CD14-positive monocyte (primary cell): ENCODE measurements at regions not wholly inside any gene's neighbourhood (a gene's known extent, or its start where the extent isn't known, plus 50 kb on each side); places are given as distances from the start of the nearest gene placed in this dataset.

ENCODE experiments used
- DNase-seq, 3 donors: peaks; one replicate each; pipeline ENCODE4 v3.0.0-alpha.2; 2011 to 2022
- H2AFZ ChIP-seq: 2 replicates; pipeline ENCODE4 v1.6.0; 2012; ENCODE audit warnings: mild to moderate bottlenecking, low read depth, low read length, inconsistent platforms; ENCODE audit not compliant: insufficient read depth, poor library complexity, severe bottlenecking
- H3K27ac ChIP-seq, 2 donors: 1 replicate in 1 of 2; 2 replicates in 1 of 2; pipeline ENCODE4 v1.5.1; 2012 to 2013; ENCODE audit warnings: low read length in 2 of 2, control low read depth in 1 of 2, inconsistent platforms in 1 of 2, low read depth in 1 of 2, mild to moderate bottlenecking in 1 of 2
- H3K27me3 ChIP-seq, 2 donors: one replicate each; pipeline versions ENCODE4 v1.6.0 to v1.6.1; 2011 to 2013; ENCODE audit warnings: low read length in 2 of 2; ENCODE audit not compliant: control insufficient read depth in 2 of 2, insufficient read depth in 2 of 2
- H3K36me3 ChIP-seq, 2 donors: replicated peaks in 1 of 2; 1 replicate in 1 of 2; 2 replicates in 1 of 2; pipeline versions ENCODE4 v1.5.1 to v1.6.1; 2012 to 2013; ENCODE audit warnings: low read length in 2 of 2, control low read depth in 1 of 2, inconsistent platforms in 1 of 2, mild to moderate bottlenecking in 1 of 2; ENCODE audit not compliant: insufficient read depth in 2 of 2, control insufficient read depth in 1 of 2
- H3K4me1 ChIP-seq, 2 donors: 1 replicate in 1 of 2; 2 replicates in 1 of 2; pipeline versions ENCODE4 v1.5.1 to v1.6.1; 2012 to 2013; ENCODE audit warnings: low read length in 2 of 2, control low read depth in 1 of 2, inconsistent platforms in 1 of 2, mild to moderate bottlenecking in 1 of 2, moderate library complexity in 1 of 2; ENCODE audit not compliant: insufficient read depth in 2 of 2, control insufficient read depth in 1 of 2
- H3K4me2 ChIP-seq: replicated peaks from 2 replicates; pipeline ENCODE3; 2012; ENCODE audit warnings: low read length, moderate library complexity, mild to moderate bottlenecking; ENCODE audit not compliant: poor library complexity, severe bottlenecking; ENCODE audit errors: extremely low read depth
- H3K4me3 ChIP-seq, 3 experiments: fragments of 200-600 bp in 1 of 3; sonication (generic) in 1 of 3; replicated peaks in 1 of 3; 1 replicate in 2 of 3; 2 replicates in 1 of 3; pipeline ENCODE4 v1.5.1; 2011 to 2013; ENCODE audit warnings: low read length in 3 of 3, mild to moderate bottlenecking in 3 of 3, control low read depth in 2 of 3, low read depth in 2 of 3, inconsistent platforms in 1 of 3, moderate library complexity in 1 of 3
- H3K79me2 ChIP-seq: 2 replicates; pipeline ENCODE4 v1.6.0; 2012; ENCODE audit warnings: mild to moderate bottlenecking, control low read depth, inconsistent platforms, low read length, moderate library complexity; ENCODE audit not compliant: insufficient read depth
- H3K9ac ChIP-seq: 2 replicates; pipeline ENCODE4 v1.6.0; 2017; ENCODE audit warnings: low read length, mild to moderate bottlenecking; ENCODE audit not compliant: insufficient read depth, poor library complexity, severe bottlenecking
- H3K9me3 ChIP-seq, 2 donors: replicated peaks in 1 of 2; 1 replicate in 1 of 2; 2 replicates in 1 of 2; pipeline versions ENCODE4 v1.5.1 to v1.6.1; 2012 to 2013; ENCODE audit warnings: low read length in 2 of 2, control low read depth in 1 of 2; ENCODE audit not compliant: control insufficient read depth in 1 of 2, insufficient read depth in 1 of 2
- H4K20me1 ChIP-seq: 2 replicates; pipeline ENCODE4 v1.6.0; 2012; ENCODE audit warnings: mild to moderate bottlenecking, low read length, control low read depth, moderate library complexity; ENCODE audit not compliant: insufficient read depth
- H3K27ac Mint-ChIP-seq, 7 donors: one replicate each; pipeline ENCODE4 v1.8.0; 2020; ENCODE audit warnings: mild to moderate bottlenecking in 7 of 7, mixed read lengths in 7 of 7, moderate library complexity in 6 of 7, inconsistent platforms in 2 of 7
- H3K27me3 Mint-ChIP-seq, 3 donors: one replicate each; pipeline ENCODE4 v1.8.0; 2021 to 2022; ENCODE audit warnings: low read depth in 3 of 3, mild to moderate bottlenecking in 3 of 3, mixed read lengths in 3 of 3, moderate library complexity in 3 of 3, inconsistent platforms in 1 of 3
- H3K36me3 Mint-ChIP-seq, 2 donors: one replicate each; pipeline ENCODE4 v1.8.0; 2020; ENCODE audit warnings: mixed read lengths in 2 of 2, inconsistent platforms in 1 of 2, mild to moderate bottlenecking in 1 of 2
- H3K4me1 Mint-ChIP-seq: one replicate; pipeline ENCODE4 v1.8.0; 2020; ENCODE audit warnings: mild to moderate bottlenecking, mixed read lengths
- H3K4me3 Mint-ChIP-seq, 2 donors: one replicate each; pipeline ENCODE4 v1.8.0; 2020; ENCODE audit warnings: mild to moderate bottlenecking in 2 of 2, mixed read lengths in 2 of 2, moderate library complexity in 1 of 2
- H3K9me3 Mint-ChIP-seq, 7 donors: one replicate each; pipeline ENCODE4 v1.8.0; 2020 to 2022; ENCODE audit warnings: mixed read lengths in 7 of 7, mild to moderate bottlenecking in 6 of 7, moderate library complexity in 6 of 7, inconsistent platforms in 2 of 7
- WGBS: methylation state at CpG from one replicate; pipeline ENCODE4 v1.1.5; 2013; ENCODE audit warnings: missing lambda C conversion rate; ENCODE audit not compliant: insufficient coverage; 5-methylcytosine and 5-hydroxymethylcytosine counted together
- intact Hi-C, 2 donors: fragments of 100-400 bp; cut with micrococcal nuclease; formaldehyde crosslinking; loops; one replicate each; pipeline versions ENCODE4 v1.15.0 to v1.15.1; 2023
- TF ChIP-seq, protein P1 (sequence below): fragments of 200-600 bp; IDR thresholded peaks from one replicate; pipeline ENCODE4 v1.8.0; 2022; ENCODE audit warnings: antibody characterized with exemption, mild to moderate bottlenecking

DNA sequence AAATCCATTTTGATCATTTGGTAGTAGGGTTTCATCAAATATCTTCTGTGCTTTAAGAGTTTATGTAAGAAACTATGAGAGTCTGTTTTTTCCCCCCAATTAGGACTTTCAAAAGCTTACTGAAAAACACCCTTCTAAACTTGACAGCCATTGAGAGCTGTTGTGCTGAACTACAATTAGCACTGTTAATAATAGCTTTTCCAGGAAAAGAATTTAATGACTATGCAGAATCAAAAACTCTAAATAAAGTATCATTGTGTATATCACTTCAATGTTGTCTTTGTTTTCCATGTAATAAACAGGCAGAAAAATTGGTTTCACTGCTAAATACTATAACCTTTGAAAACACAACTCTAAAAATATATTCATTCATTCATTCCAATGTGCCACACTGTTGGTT, 121.4 kb upstream of the PDE5A start:
- intact Hi-C loops = no loop called here

DNA sequence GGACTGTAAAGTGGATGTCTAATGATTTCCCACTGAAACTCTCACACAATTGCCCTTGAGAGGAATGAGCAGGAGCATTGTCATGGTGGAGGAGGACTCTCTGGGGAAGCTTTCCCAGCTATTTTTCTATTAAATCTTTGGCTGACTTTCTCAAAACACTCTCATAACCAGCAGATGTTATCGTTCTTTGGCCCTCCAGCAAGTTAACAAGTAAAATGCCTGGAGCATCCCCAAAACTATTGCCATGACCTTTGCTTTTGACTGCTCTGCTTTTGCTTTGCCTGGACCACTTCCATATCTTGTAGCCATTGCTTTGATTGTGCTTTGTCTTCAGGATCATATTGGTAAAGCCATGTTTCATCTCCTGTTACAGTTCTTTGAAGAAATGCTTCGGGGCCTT, 120.2 kb upstream of the PDE5A start:
- no peaks in the 10 kb centered on the region for H3K36me3 Mint-ChIP-seq
- Histone ChIP-seq H3K4me1 (no peaks in the 10 kb centered on the region), H2AFZ (no peak overlapping the region), H3K36me3 (no peaks in the 10 kb centered on the region), H3K9me3 (no peaks in the 10 kb centered on the region), H3K4me3 (no peak overlapping the region), H3K27ac (no peak overlapping the region), H3K9ac (no peak overlapping the region), H3K27me3 (no peaks in the 10 kb centered on the region), H3K79me2 (no peaks in the 10 kb centered on the region), H3K4me2 (no peak overlapping the region), H4K20me1 (no peaks in the 10 kb centered on the region)
- H3K27ac Mint-ChIP-seq = no peak overlapping the region
- no peak for DNase-seq
- no peak overlapping the region for H3K4me3 Mint-ChIP-seq
- no peaks in the 10 kb centered on the region for H3K4me1 Mint-ChIP-seq
- TF ChIP-seq, protein P1, sequence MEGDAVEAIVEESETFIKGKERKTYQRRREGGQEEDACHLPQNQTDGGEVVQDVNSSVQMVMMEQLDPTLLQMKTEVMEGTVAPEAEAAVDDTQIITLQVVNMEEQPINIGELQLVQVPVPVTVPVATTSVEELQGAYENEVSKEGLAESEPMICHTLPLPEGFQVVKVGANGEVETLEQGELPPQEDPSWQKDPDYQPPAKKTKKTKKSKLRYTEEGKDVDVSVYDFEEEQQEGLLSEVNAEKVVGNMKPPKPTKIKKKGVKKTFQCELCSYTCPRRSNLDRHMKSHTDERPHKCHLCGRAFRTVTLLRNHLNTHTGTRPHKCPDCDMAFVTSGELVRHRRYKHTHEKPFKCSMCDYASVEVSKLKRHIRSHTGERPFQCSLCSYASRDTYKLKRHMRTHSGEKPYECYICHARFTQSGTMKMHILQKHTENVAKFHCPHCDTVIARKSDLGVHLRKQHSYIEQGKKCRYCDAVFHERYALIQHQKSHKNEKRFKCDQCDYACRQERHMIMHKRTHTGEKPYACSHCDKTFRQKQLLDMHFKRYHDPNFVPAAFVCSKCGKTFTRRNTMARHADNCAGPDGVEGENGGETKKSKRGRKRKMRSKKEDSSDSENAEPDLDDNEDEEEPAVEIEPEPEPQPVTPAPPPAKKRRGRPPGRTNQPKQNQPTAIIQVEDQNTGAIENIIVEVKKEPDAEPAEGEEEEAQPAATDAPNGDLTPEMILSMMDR = no peak
- intact Hi-C loops = no loop called here
- peaks cover 0 to 3% (median 0%) of the 10 kb centered on the region in 7 donors for H3K9me3 Mint-ChIP-seq
- H3K27me3 Mint-ChIP-seq = peaks cover 0 to 2% (median 0%) of the 10 kb centered on the region in 3 donors
- WGBS = 88% methylated on average over 2 of the region's 2 CpGs

More for the DNA sequence above, 121.4 kb upstream of the PDE5A start:
- no peaks in the 10 kb centered on the region for H3K4me1 ChIP-seq
- no peaks in the 10 kb centered on the region for H3K9me3 ChIP-seq
- H3K4me2 ChIP-seq = no peak overlapping the region
- H3K4me1 Mint-ChIP-seq = no peaks in the 10 kb centered on the region
- no peak for DNase-seq
- peaks cover 0 to 2% (median 0%) of the 10 kb centered on the region in 3 donors for H3K27me3 Mint-ChIP-seq
- no peak overlapping the region for H3K27ac Mint-ChIP-seq
- H3K27me3 ChIP-seq = no peaks in the 10 kb centered on the region
- TF ChIP-seq, protein P1 = no peak
- H3K9ac ChIP-seq = no peak overlapping the region
- no peaks in the 10 kb centered on the region for H4K20me1 ChIP-seq
- no peak overlapping the region for H3K27ac ChIP-seq
- H3K79me2 ChIP-seq = no peaks in the 10 kb centered on the region
- no peaks in the 10 kb centered on the region for H3K36me3 Mint-ChIP-seq
- peaks cover 0 to 3% (median 0%) of the 10 kb centered on the region in 7 donors for H3K9me3 Mint-ChIP-seq
- H3K4me3 ChIP-seq = no peak overlapping the region
- H3K4me3 Mint-ChIP-seq = no peak overlapping the region
- no peak overlapping the region for H2AFZ ChIP-seq
- H3K36me3 ChIP-seq = no peaks in the 10 kb centered on the region
